Left lung (tissue), 4 donors: ENCODE measurements at regions not wholly inside any gene's neighbourhood (a gene's known extent, or its start where the extent isn't known, plus 50 kb on each side); places are given as distances from the start of the nearest gene placed in this dataset.

Experiments used
- ATAC-seq: fragments of 200-7000 bp; cut with Tn5 transposase; one replicate; pipeline ENCODE4 v1.9.1; 2020; ENCODE audit warnings: moderate library complexity
- DNase-seq, 4 donors: peaks; one replicate each; pipeline ENCODE4 v3.0.0-alpha.2; 2013 to 2020
- H3K27ac ChIP-seq, 2 donors: fragments of 200-600 bp; sonication (generic) in 1 of 2; one replicate each; pipeline versions ENCODE4 v1.5.0 to v1.8.0; 2020 to 2021
- H3K27me3 ChIP-seq, 2 donors: fragments of 200-600 bp; sonication (generic) in 1 of 2; one replicate each; pipeline versions ENCODE4 v1.5.0 to v1.8.0; 2020 to 2021
- H3K36me3 ChIP-seq, 2 donors: fragments of 200-600 bp; sonication (generic) in 1 of 2; one replicate each; pipeline versions ENCODE4 v1.5.0 to v1.8.0; 2020 to 2021
- H3K4me1 ChIP-seq, 2 donors: fragments of 200-600 bp; one replicate each; pipeline ENCODE4 v1.8.0; 2021
- H3K4me3 ChIP-seq, 2 donors: fragments of 200-600 bp; sonication (generic) in 1 of 2; one replicate each; pipeline versions ENCODE4 v1.5.0 to v1.8.0; 2020 to 2021; ENCODE audit warnings: mild to moderate bottlenecking in 1 of 2
- H3K9me3 ChIP-seq, 2 donors: fragments of 200-600 bp; sonication (generic) in 1 of 2; one replicate each; pipeline versions ENCODE4 v1.5.0 to v1.8.0; 2020 to 2021
- intact Hi-C, 2 donors: fragments of 100-400 bp; cut with DNase I; formaldehyde crosslinking; loops; one replicate each; pipeline versions ENCODE4 v1.11.2 to v1.14.2; 2022
- TF ChIP-seq, protein P1 (sequence below), 2 donors: fragments of 200-600 bp; sonication (generic) in 1 of 2; IDR thresholded peaks; one replicate each; pipeline versions ENCODE4 v1.5.0 to v1.8.0; 2021; ENCODE audit warnings: antibody characterized with exemption in 2 of 2
- donor health status: DM: no; HTN: yes; CAD: no.
- donor health status: DM: no; HTN: no; CAD: no.

- H3K36me3 ChIP-seq, result no peaks in the 10 kb centered on the region
- TF ChIP-seq, protein P1, sequence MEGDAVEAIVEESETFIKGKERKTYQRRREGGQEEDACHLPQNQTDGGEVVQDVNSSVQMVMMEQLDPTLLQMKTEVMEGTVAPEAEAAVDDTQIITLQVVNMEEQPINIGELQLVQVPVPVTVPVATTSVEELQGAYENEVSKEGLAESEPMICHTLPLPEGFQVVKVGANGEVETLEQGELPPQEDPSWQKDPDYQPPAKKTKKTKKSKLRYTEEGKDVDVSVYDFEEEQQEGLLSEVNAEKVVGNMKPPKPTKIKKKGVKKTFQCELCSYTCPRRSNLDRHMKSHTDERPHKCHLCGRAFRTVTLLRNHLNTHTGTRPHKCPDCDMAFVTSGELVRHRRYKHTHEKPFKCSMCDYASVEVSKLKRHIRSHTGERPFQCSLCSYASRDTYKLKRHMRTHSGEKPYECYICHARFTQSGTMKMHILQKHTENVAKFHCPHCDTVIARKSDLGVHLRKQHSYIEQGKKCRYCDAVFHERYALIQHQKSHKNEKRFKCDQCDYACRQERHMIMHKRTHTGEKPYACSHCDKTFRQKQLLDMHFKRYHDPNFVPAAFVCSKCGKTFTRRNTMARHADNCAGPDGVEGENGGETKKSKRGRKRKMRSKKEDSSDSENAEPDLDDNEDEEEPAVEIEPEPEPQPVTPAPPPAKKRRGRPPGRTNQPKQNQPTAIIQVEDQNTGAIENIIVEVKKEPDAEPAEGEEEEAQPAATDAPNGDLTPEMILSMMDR (IDR thresholded peaks at IDR 0.05), result no peak
- DNase-seq (no peak), ATAC-seq (no peak)
- H3K9me3 ChIP-seq, result peaks cover 0 to 2% of the 10 kb centered on the region in 2 donors
- H3K4me3 ChIP-seq, result no peak overlapping the region
- H3K4me1 ChIP-seq, result no peaks in the 10 kb centered on the region
- H3K27me3 ChIP-seq, result no peaks in the 10 kb centered on the region
- H3K27ac ChIP-seq, result no peak overlapping the region
- intact Hi-C loops, result no loop called here
These were observed 370.2 kb downstream of the PPP1R3A start for GRCh38 chr7:113548561-113548960.

DNA sequence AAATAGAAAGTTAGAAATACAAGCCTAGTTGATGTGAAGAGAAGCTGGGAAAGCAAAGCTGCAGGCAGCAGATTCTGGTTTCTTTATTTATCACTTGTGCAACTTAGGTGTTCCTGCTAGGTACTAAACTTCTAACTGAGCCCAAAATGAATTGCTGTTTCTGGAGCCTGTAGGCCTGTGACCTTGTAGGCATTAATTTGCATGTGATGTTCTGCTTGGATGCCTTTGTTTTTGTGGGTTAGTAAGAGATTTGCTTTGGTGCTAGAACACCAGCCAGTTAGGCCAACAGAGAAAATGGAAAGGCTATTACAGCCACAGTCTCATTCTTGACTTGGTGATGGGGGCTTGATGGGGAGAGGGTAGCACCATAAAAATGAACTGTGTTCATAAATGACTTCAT is 370.7 kb downstream of the PPP1R3A start:
- TF ChIP-seq, protein P1 (IDR thresholded peaks at IDR 0.05), result no peak
- Histone ChIP-seq H3K4me1 (no peaks in the 10 kb centered on the region), H3K36me3 (no peaks in the 10 kb centered on the region), H3K27ac (no peak overlapping the region), H3K9me3 (peaks cover 0 to 4% of the 10 kb centered on the region in 2 donors), H3K4me3 (no peak overlapping the region), H3K27me3 (no peaks in the 10 kb centered on the region)
- intact Hi-C loops, result no loop called here
- ATAC-seq, result no peak
- DNase-seq, result no peak

DNA sequence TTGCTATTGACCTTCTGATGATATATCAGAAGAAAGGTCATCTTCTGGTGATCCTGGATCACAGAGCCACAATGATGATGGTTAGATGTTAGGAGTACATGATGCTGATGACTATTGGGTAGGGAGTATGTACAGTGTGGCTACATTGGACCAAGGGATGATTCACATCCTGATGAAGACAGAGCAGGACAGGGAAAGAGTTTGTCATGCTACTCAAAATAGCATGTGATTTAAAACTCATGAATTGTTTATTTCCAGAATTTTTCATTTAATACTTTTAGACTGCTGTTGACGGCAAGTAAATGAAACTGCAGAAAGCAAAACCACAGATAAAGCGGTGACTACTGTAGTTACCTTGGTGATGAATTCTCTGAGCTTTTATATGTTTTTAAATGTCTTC is 397.3 kb downstream of the PPP1R3A start:
- H3K4me3 ChIP-seq, result no peak overlapping the region
- H3K9me3 ChIP-seq, result no peaks in the 10 kb centered on the region
- H3K4me1 ChIP-seq, result no peaks in the 10 kb centered on the region
- H3K27ac ChIP-seq, result no peak overlapping the region
- TF ChIP-seq, protein P1 (IDR thresholded peaks at IDR 0.05), result no peak
- H3K27me3 ChIP-seq, result no peaks in the 10 kb centered on the region
- no peak for DNase-seq
- intact Hi-C loops, result no loop called here
- no peaks in the 10 kb centered on the region for H3K36me3 ChIP-seq
- ATAC-seq, result no peak

DNA sequence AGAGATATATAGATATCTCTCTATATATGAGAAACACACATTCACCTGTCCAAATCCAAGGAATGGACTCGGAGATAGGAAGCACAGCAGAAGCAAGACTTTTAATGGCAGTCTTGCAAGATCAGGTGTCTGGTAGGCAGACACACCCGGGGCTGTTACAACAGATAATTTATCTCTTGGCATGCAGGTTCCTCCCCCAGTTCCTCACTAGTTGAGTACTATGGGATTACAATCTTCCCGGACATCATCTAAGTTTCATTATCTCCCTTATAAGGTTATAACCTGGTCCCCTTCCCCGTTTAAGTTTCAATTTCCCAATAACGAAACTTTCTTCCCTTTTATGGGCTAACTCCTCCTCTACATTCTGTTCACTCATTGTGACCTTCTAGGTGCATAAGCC is 399.3 kb downstream of the PPP1R3A start:
- intact Hi-C loops, result no loop called here
- no peak for ATAC-seq
- H3K27me3 ChIP-seq, result no peaks in the 10 kb centered on the region
- H3K9me3 ChIP-seq, result peaks cover 0 to under 1% of the 10 kb centered on the region in 2 donors
- no peak overlapping the region for H3K27ac ChIP-seq
- no peak for DNase-seq
- H3K4me3 ChIP-seq, result no peak overlapping the region
- TF ChIP-seq, protein P1 (IDR thresholded peaks at IDR 0.05), result no peak
- no peaks in the 10 kb centered on the region for H3K36me3 ChIP-seq
- H3K4me1 ChIP-seq, result no peaks in the 10 kb centered on the region

DNA sequence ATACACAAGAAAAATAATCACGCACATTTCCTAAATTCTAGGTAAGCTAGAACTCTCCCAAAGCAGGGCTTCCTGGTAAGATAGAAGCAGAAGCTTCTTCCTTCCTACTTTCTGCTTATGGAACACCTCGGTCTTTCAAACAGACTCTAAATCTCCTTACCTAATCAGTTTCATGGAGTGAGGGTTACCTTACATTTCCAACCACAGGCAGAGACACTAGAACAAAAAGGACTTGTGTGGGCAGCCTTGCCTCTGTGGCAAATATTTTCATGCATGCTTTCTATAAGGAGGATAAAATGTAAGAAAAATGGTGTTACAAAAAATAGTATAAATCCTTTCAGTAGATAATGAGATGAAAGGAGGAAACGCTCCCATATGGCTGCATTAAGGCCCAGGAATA is 386.3 kb upstream of the SMIM30 start:
- intact Hi-C loops, result no loop called here
- no peak overlapping the region for H3K4me3 ChIP-seq
- no peak for DNase-seq
- H3K9me3 ChIP-seq, result no peaks in the 10 kb centered on the region
- TF ChIP-seq, protein P1 (IDR thresholded peaks at IDR 0.05), result no peak
- no peaks in the 10 kb centered on the region for H3K4me1 ChIP-seq
- H3K27ac ChIP-seq, result no peak overlapping the region
- no peaks in the 10 kb centered on the region for H3K27me3 ChIP-seq
- no peaks in the 10 kb centered on the region for H3K36me3 ChIP-seq
- no peak for ATAC-seq
